ENCODE measurements at regions not wholly inside any gene's neighbourhood (a gene's known extent, or its start where the extent isn't known, plus 50 kb on each side); places are given as distances from the start of the nearest gene placed in this dataset.
A peak's percentile ranks its signal among the peaks of the same experiment; 100 is the strongest.
"Not testable (repeated sequence)": the region's sequence is repeated elsewhere in the genome, so short reads cannot be mapped to it uniquely, and the experiment has no call there.

DNA sequence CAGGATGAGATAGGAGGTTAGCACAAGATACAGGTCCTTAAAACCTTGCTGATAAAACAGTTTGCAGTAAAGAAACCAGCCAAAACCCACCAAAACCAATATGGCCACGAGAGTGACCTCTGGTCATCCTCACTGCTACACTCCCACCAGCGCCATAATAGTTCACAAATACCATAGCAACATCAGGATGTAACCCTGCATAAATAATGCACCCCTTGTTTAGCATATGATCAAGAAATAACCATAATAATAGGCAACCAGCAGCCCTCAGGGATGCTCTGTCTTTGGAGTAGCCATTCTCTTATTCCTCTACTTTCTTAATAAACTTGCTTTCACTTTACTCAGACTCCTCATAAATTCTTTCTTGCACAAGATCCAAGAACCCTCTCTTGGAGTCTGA, 86.9 kb upstream of the PRSS3 start:
- H3K36me3 ChIP-seq (replicated peaks; ENCODE audit: control insufficient read depth, insufficient read depth, low read length) = no peaks in the 10 kb centered on the region
- H3K4me3 ChIP-seq (ENCODE audit: insufficient read depth, low read depth, low read length) = no peak overlapping the region
- H3K27me3 ChIP-seq (ENCODE audit: control insufficient read depth, insufficient read depth, low read length) = no peaks in the 10 kb centered on the region
- DNase-seq = no peak

DNA sequence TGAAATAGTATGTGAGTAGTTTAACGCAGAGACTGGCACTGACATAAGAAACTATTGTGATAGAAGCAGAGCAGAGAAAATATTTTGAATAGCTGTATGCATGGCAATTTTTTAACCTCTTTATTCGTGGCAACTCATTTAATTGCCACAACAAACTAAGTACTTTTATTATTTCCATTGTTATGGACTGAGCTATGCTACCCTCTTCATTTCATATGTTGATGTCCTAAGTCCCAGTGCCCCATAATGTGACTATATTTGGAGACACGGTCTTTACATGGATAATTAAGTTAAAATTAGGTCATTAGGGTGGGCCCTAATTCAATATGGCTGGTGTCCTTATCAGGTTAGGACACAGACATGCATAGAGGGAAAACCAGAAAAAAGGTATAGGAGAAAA, 86.1 kb upstream of the PRSS3 start:
- Histone ChIP-seq H3K36me3 (replicated peaks; ENCODE audit: control insufficient read depth, insufficient read depth, low read length) (no peaks in the 10 kb centered on the region), H3K4me3 (ENCODE audit: insufficient read depth, low read depth, low read length) (no peak overlapping the region), H3K27me3 (ENCODE audit: control insufficient read depth, insufficient read depth, low read length) (no peaks in the 10 kb centered on the region)
- DNase-seq = no peak

DNA sequence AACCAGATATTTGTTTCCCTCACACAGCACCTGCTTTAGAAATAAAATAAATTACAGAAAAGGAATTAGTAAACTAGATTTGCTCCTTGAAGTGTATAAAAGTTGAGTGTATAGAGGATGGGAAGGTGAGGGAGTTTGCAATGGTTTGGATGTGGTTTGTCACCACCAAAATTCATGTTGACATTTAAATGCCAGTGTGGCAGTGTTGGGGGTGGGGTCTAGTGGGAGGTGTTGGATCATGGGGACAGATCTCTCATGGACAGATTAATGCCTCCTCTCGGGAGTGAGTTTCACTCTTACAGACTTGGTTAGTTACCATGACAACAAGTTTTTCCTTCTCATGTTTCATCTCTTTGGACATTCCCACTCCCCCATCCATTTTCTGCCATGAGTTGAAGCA, 83.9 kb upstream of the PRSS3 start:
- H3K27me3 ChIP-seq (ENCODE audit: control insufficient read depth, insufficient read depth, low read length); DNase-seq; H3K4me3 ChIP-seq (ENCODE audit: insufficient read depth, low read depth, low read length); H3K36me3 ChIP-seq (replicated peaks; ENCODE audit: control insufficient read depth, insufficient read depth, low read length): not testable (repeated sequence)

DNA sequence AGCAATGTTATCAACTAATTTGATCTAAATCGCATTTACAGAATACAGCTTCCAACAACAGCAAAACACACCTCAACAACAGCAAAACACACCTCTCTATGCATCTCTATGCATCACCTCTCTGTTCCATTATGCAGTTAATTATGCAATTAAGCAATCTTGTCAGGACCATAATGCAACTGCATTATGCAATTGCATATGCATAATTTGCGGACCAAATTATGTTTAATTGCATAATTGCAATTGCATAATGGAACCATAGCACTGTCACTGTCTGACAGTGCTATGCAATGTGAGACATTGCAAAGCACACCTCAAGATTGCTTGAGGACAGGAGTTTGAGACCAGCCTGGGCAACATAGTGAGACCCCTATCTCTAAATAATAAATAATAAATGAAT, 80.4 kb upstream of the PRSS3 start:
- DNase-seq = no peak
- no peaks in the 10 kb centered on the region for H3K27me3 ChIP-seq (ENCODE audit: control insufficient read depth, insufficient read depth, low read length)
- no peak overlapping the region for H3K4me3 ChIP-seq (ENCODE audit: insufficient read depth, low read depth, low read length)
- no peaks in the 10 kb centered on the region for H3K36me3 ChIP-seq (replicated peaks; ENCODE audit: control insufficient read depth, insufficient read depth, low read length)

DNA sequence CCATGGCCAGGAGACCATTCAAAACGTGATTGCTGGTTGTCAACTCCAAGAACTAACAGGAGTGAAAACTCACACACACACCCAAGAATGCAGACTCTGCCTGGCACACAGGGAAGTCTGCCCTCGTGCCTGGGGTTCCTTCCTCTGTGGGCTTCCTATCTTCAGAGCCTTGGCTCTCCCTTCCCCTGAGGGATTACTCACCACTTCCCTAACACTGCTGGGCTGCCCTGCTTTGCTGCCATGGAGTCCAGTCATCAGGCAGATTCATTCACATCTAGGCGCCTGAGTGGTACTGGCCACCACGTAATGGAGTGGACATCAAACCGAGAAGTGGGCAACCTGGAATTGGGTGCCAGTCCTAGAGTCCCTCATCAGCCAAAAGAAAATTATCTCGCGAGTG, 76.4 kb upstream of the PRSS3 start:
- no peak for DNase-seq
- no peaks in the 10 kb centered on the region for H3K36me3 ChIP-seq (replicated peaks; ENCODE audit: control insufficient read depth, insufficient read depth, low read length)
- H3K4me3 ChIP-seq (ENCODE audit: insufficient read depth, low read depth, low read length) = no peak overlapping the region
- peaks cover 3% of the 10 kb centered on the region for H3K27me3 ChIP-seq (ENCODE audit: control insufficient read depth, insufficient read depth, low read length)

DNA sequence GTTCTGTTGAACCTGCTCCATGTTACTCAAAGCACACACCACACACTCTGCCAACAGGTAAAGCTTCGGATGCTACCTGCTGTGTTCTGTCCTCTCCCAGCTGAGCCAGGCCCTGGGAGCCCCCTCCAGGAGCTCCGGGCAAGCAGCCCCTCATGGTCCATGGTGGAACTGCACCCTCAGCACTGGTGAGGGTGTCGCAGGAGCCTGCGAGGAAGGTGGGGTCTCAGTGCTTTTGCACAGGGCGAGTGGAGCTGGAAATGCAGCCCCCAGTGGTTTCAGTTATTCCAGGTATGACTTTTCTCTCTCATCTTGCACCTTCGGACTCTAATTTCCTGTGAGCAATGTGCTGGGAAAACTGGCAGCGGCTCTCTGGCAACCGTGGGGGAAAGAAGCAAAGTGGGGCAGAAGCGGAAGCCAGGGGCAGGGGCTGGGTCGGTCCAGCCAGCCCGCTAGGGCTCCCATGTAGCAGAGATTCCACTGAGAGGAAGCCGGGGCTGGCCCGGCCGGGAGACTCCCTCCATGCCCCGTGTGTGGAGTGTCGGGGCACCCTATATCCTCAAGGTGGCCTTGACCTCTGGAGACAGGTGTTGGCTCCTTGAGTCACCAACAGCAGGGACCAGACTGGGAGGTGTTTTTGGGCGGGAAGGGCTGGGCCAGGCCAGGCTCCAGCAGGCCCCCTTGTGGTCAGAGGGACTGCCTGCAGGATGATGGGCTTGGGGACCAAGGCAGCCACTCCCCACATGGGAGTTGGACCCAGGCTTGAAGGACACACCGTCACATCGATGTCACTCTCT, 75.6 kb upstream of the PRSS3 start:
- Histone ChIP-seq H3K36me3 (replicated peaks; ENCODE audit: control insufficient read depth, insufficient read depth, low read length) (no peaks in the 10 kb centered on the region), H3K4me3 (ENCODE audit: insufficient read depth, low read depth, low read length) (no peak overlapping the region), H3K27me3 (ENCODE audit: control insufficient read depth, insufficient read depth, low read length) (peaks cover 3% of the 10 kb centered on the region)
- DNase-seq = peak; percentile 61

DNA sequence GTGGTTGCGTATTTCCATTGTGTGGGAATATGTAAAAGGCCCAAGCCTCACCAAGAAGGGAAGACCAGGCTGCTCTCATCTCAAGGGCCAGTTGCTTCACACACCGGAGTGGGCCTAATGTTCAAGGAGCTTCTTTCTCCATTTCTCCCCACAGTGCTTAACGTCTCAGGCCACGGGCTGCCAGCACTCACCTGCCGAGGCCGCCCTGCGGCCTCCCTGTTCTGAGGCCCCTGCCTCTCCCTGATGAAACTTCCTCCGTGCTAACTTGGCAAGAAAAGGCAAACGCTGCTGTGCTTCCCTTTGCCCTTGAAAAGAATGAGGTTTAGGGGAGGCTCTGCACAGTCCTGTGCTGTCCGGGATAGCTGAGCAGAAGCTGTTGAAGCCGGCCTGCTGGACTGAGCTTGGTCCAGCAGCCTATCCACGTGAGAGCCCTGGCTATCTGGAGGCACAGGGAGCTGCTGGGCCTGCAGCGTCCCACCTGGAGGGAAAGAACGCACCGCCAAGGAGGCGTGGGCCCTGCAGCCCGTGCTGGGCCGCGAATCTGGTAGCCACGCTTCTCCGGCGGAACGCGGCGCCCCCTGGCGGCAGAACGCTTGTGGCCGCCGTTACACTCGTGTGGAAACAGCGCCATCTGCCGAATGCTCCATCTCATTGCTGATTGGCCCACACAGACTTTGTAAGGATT, 73.5 kb upstream of the PRSS3 start:
- H3K27me3 ChIP-seq (ENCODE audit: control insufficient read depth, insufficient read depth, low read length) = peaks cover 3% of the 10 kb centered on the region
- peak; percentile 81 for DNase-seq
- no peaks in the 10 kb centered on the region for H3K36me3 ChIP-seq (replicated peaks; ENCODE audit: control insufficient read depth, insufficient read depth, low read length)

DNA sequence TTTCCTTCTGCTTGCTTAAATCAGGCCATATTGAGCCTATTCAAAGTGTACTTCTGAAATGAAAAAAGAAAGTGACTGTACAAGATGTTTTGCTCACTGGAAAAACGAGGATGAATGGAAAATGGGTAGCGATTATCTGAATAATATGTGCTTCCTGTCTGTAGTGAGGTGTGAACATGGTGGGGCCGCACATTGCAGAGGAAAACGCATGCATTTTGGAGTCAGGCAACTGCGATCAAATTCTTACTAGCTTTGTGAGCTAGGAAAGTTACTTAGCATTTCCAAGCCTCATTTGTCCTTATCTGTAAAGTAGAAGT, 73.0 kb upstream of the PRSS3 start:
- Histone ChIP-seq H3K27me3 (ENCODE audit: control insufficient read depth, insufficient read depth, low read length) (peaks cover 3% of the 10 kb centered on the region), H3K36me3 (replicated peaks; ENCODE audit: control insufficient read depth, insufficient read depth, low read length) (no peaks in the 10 kb centered on the region), H3K4me3 (ENCODE audit: insufficient read depth, low read depth, low read length) (no peak overlapping the region)
- DNase-seq = no peak

More for the DNA sequence above, 73.5 kb upstream of the PRSS3 start:
- no peak overlapping the region for H3K4me3 ChIP-seq (ENCODE audit: insufficient read depth, low read depth, low read length)

DNA sequence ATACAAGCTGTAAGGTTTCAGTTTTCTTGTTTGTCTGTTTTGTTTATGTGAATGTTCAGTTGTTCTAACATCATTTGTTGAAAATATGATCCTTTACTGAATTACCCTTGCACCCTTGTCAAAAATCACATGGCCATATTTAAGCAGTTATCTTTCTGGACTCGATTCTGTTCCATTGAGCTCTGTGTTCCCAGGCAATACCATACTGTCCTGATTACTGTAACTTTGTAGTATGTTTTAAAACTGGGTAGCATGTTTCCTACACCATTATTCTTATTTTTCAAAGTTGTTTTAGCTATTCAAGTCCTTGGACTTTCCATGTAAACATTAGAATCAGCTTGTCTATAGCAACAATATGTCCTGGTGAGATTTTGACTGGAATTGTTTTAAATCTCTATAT, 66.7 kb upstream of the PRSS3 start:
- no peaks in the 10 kb centered on the region for H3K27me3 ChIP-seq (ENCODE audit: control insufficient read depth, insufficient read depth, low read length)
- no peak for DNase-seq
- no peak overlapping the region for H3K4me3 ChIP-seq (ENCODE audit: insufficient read depth, low read depth, low read length)
- no peaks in the 10 kb centered on the region for H3K36me3 ChIP-seq (replicated peaks; ENCODE audit: control insufficient read depth, insufficient read depth, low read length)

DNA sequence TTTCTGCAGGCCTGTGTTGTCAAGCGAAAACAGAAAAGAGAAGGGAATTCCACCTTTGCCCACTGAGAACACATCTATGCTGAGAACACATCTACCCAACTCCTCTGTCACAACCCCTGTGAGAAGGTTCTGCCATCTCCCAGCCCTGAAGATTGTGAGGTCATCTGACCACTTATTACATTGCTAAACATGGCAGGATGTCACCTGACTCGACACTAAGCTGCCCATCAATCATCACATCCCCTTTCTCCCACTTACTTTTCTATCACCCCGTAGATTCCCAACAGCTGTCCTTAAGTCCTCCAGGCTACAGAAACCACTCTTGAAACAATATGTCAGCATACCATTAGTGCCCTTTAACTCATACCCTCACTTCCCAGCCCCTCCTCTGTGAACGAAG, 64.2 kb upstream of the PRSS3 start:
- no peaks in the 10 kb centered on the region for H3K27me3 ChIP-seq (ENCODE audit: control insufficient read depth, insufficient read depth, low read length)
- H3K36me3 ChIP-seq (replicated peaks; ENCODE audit: control insufficient read depth, insufficient read depth, low read length) = no peaks in the 10 kb centered on the region
- no peak overlapping the region for H3K4me3 ChIP-seq (ENCODE audit: insufficient read depth, low read depth, low read length)
- DNase-seq = no peak

DNA sequence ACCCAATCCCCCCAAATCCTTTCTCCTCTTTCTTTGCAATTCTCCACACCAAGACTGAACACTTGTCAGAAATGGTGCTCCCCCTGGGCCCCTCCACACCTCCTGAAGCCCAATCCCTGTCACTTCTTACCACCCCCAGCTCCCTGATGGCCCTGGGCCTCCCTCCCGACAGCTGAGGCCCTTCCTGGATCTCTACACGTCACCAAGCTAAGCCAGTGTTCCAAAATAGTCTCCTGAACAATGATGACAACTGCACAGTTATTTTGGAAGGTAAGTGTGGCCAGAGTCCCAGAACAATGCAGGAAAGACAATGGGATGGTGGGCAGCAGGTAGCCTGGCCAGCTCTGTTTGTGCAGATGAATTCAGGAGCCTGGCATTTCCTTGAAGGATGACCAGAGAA, 63.7 kb upstream of the PRSS3 start:
- no peaks in the 10 kb centered on the region for H3K27me3 ChIP-seq (ENCODE audit: control insufficient read depth, insufficient read depth, low read length)
- no peak overlapping the region for H3K4me3 ChIP-seq (ENCODE audit: insufficient read depth, low read depth, low read length)
- DNase-seq = no peak
- H3K36me3 ChIP-seq (replicated peaks; ENCODE audit: control insufficient read depth, insufficient read depth, low read length) = no peaks in the 10 kb centered on the region

DNA sequence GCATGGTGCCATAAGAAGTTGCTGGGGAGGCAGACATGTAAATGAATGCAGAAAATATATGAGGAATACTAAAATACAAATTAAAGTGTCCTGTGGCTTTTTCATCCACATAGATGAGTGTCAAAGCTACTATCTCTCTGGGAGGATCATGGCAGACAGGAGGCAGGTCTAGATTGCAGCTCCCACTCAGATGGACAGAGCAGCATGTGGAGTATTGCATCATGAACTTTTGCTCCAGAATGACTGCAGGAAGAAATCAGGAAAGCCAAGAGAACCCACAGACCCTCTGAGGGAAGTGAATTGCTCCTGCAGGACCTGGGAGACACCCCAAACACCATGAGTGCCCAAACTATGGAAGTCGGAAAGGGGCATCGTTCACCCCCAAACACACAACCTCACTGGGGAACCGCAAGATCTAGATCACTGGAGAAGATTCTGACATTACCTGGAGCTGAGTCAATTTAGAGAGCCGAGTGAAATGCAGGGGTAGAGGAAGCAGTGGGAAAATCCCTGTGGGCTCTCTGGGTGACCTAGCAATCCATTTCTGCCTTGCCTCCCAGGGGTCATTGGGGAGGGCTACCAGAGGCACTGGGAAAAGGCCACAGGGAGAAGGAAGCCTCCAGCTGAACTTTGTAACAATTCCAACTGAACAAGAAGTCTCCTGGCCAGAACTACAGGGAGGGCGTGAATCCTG, 61.0 kb upstream of the PRSS3 start:
- H3K36me3 ChIP-seq (replicated peaks; ENCODE audit: control insufficient read depth, insufficient read depth, low read length); H3K4me3 ChIP-seq (ENCODE audit: insufficient read depth, low read depth, low read length); H3K27me3 ChIP-seq (ENCODE audit: control insufficient read depth, insufficient read depth, low read length); DNase-seq: not testable (repeated sequence)

DNA sequence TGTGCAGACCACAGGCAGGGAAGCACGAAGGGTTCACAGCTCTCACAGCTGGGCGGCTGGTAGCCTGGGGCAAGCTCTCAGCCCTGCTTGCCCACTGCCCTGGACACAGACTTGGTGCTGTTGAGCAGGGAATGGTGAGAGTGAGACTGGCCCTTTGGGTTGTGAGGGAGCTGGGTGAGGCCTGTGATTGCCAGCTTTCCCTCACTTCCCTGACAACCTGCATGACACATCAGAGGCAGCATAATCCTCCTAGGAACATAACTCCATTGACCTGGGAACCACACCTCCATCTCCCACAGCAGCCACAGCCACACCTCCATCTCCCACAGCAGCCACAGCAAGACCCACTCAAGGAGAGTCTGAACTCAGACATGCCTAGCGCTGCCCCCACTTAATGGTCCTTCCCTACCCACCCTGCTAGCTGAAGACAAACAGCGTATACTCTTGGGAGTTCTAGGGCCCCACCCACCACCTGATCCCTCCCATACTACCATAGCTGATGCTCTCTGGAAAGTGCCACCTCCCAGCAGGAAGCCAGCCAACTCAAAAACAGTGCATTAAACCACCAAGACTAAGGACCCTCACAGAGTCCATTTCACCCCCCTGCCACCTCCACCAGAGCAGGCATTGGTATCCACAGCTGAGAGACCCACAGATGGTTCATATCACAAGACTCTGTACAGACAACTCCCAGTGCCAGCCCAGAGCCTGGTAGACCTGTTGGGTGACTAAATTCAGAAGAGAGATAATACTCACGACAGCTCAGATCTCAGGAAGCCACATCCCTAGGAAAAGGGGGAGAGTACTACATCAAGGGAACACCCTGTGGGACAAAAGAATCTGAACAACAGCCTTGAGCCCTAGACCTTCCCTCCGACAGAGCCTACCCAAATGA, 60.2 kb upstream of the PRSS3 start:
- not testable (repeated sequence) for H3K27me3 ChIP-seq (ENCODE audit: control insufficient read depth, insufficient read depth, low read length); H3K4me3 ChIP-seq (ENCODE audit: insufficient read depth, low read depth, low read length); H3K36me3 ChIP-seq (replicated peaks; ENCODE audit: control insufficient read depth, insufficient read depth, low read length); DNase-seq

DNA sequence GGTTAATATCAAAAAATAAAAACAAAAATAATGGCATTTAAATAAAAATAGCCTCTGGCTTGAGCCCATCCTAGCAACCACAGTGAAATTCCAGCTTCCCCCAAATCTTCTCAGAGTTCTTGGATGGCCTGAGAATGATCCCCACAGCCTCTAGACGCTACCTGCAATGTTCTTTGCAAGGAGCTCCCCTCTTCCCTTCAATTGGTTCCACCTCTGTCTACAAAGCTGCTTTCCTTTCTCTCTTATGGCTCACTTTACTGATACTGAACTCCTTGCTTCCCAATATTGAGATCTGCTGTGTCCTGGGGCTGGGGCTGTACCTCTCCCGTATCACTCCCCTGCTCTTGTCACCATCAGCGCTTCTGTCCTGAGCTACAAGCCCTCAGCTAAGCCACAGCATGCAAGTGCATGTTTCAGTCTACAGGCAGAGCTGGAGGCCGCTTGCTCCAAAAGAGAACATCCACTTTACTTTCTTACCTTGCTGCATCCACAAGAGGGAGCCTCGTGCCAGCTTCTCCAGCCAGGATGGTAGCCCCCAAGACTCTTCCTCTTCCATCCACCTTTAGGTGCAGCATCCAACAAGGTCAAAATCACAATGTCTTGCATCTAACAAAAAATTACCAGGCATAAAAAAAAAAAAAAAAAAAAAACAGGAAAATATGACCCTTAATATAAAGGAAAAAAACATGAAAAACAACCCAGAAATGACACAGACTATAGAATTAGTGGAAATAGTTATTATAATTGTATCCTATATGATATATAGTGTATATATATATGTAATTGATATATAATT, 57.4 kb upstream of the PRSS3 start:
- peak; percentile 67 for DNase-seq
- Histone ChIP-seq H3K4me3 (ENCODE audit: insufficient read depth, low read depth, low read length) (no peak overlapping the region), H3K36me3 (replicated peaks; ENCODE audit: control insufficient read depth, insufficient read depth, low read length) (no peaks in the 10 kb centered on the region), H3K27me3 (ENCODE audit: control insufficient read depth, insufficient read depth, low read length) (no peaks in the 10 kb centered on the region)

Data from H7 (cell line).